Stimulated activated CD4-positive, alpha-beta T cell treated with anti-CD3 and anti-CD28 coated beads, Interleukin-15, amount 100 ng/mL, for 24 hours (primary cell): ENCODE measurements at regions not wholly inside any gene's neighbourhood (a gene's known extent, or its start where the extent isn't known, plus 50 kb on each side); places are given as distances from the start of the nearest gene placed in this dataset.

Experiments used
- DNase-seq: peaks from one replicate; pipeline ENCODE4 v3.0.0-alpha.2; 2020

DNA sequence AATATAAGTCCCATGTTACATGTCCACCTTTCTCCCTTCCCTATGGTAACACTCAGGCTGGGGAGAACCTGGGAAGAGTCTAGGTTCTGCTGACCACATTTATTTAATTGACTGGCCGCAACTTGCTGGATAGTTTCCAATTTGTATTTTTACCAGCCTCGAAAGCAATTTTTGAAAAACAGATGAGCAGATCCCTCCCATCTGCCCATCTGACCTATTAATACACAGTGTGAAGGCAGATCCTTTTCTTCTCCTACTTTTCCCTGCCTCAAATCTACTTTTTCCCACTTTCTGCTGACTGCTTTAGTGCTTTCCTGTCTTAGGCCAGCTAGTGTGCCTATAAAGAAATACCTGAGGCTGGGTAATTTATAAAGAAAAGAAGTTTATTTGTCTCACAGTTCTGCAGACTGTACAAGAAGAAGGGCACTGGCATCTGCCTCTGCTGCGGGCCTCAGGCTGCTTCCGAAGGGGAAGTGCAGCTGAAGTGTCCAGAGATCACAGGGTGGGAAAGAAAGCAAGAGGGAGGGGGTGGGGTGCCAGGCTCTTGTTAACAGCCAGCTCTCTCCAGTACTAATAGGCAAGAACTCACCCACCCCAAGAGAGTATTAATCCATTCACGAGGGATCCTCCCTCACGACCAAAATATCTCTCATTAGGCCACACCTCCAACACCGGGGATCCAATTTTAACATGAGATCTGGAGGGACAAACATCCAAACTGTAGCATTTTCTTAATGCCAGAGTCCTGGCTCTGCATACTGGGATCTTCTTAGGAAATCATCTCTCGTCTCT is 336.0 kb upstream of the IGFBP3 start:
- no peak for DNase-seq

DNA sequence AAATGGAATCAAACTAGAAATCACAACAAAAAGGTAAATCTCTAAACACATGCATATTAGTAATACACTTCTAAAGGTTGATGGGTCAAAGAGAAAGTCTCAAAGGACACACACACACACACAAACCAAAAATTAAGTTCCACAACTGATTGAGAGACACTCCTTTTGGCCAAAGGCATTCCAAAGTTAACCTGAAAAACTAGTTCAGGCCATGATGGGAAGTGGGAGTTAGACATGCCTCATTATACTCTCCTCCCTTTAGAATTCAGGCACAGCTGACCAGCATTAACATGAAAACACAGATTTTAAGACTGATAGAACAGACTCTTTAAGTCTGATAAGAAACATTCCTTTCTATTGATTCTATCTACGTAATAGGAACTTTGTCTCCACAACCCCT is 332.4 kb upstream of the IGFBP3 start:
- DNase-seq: no peak

DNA sequence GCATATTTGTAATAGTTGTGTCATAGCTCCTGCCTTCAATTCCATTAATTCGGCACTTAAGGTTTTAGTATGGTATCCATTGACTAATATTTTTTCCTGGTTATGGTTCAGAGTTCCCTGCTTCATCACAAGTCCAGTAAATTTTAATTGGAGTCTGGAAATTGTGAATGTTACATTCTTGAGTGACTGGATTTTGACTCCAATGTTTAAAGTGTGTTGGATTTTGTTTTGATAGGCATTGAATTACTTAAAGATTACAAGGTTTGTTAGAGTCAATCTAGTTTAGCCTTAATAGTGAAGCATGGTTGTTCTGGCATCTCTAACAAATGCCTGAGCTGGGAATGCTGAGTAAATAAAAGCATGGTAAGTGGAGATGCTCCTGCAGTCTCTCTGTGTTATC is 326.6 kb upstream of the IGFBP3 start:
- no peak for DNase-seq

DNA sequence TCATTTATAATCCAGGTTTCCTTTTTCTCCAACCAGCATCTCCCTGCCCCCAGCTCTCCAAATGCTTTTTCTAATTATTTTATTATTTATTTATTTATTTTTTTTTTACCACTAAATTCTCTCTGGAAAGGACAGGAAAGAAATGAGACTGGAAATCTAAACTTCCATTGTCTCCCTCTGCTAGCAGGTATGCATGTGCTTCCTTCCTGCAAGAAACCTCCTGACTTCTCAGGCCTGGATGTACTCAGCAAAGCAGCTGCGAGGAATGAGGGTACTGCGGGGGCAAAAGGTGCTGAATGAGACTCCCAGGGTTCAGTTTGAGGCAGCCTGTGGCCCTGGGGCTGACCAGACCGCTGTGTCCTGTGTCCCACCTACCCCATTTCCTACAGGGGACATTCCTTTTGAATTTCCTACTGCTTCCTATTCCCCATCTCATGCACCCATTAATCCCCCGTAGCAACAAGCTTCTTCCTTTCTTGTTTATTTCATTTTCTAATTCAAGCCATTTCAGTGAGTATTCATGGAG is 324.6 kb upstream of the IGFBP3 start:
- no peak for DNase-seq

DNA sequence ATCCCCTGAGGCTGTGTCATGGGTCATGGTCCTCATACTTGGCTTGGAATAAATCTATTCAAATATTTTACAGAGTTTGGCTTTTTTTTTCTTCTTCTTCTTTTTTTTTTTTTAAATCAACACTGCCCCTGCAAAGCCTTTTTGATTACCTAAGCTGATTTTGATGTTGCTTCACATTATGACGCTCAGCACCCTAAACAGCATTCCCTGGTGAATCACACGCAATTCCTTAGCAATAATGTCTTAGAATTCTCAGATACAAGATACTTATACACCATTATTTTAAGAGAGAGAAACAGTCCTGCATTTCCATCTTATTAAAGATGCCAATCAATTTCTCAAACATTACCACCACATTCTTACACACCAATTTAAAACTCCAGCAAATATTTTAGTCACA is 323.7 kb upstream of the IGFBP3 start:
- DNase-seq: no peak

DNA sequence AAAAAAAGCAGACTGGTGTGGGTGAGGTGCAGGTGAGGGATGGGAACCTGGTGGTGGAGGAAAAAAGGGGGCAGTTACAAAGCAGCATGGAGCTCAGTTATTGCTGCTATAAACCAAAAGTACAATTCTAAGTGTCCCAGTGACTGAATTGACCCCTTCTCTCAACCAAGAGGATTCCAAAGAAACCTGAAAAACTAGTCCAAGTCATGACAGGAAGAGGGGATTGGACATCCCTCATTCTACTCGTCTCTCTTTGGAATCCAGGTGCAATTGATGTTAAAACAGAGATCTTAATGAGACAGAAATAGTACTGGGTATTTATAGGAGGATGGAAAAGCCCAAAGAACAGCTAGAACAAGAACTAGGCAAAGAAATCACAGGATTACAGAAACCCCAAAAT is 322.3 kb upstream of the IGFBP3 start:
- DNase-seq: no peak

DNA sequence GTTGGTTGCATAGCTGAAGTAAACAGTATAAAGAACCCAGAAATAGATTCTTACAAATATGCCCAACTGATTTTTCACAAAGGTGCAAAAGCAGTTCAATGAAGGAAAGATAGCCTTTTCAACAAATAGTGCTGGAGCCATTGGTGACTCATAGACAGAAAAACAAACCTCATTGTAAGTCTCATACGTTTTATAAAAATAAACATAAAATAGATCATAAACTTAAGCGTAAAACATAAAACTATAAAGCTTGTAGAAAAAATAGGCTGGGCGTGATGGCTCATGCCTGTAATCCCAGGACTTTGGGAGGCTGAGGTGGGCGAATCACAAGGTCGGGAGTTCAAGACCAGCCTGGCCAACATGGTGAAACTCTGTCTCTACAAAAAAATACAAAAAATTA is 318.8 kb upstream of the IGFBP3 start:
- DNase-seq: no peak

DNA sequence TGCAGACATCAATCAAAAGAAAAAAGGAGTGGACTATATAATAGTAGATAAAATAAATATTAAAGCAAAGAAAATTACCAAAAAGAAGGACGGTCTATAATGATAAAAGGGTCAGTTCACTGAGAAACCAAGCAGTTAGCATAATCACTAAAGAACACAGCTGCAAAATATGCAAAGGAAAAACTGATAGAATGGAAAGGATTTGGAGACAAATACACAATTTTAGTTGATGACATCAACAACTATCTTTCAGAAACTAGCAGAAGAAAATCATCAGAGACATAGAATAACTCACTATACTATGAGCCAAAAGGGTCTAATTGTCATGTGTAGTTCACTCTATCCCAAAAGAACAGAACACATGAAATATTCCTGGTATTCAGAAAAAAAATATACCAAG is 316.4 kb upstream of the IGFBP3 start:
- no peak for DNase-seq

DNA sequence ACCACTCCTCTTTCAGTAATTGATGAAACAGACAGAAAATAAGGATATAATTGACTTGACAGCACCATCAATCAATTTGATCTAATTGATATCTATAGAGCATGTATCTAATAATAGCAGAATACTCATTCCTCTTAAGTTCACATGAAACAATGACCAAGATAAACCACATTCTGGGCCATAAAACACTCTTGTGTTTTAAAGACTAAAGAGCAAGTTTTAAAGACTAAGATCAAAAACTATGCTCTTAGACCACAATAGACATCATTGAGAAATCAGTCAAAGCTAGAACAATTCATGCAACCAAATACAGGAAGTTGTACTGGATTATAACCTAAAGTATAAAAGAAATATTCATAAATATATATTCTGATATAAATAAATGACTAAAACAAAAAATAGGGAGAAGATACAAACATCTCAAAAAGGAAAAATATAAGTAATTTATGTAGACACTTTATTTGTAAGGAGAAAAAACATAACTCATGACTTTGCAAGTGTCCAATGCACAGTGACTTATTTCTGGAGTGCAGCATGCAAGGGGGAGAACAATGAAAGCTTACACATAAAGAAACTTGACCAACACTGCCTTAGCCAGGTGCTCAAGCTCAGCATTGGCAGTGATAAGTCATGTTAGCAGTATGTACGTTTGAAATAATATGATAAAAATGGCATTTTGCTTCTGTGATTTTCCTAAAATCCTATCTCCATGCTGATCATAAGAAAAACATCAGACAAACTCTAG is 312.7 kb upstream of the IGFBP3 start:
- no peak for DNase-seq

DNA sequence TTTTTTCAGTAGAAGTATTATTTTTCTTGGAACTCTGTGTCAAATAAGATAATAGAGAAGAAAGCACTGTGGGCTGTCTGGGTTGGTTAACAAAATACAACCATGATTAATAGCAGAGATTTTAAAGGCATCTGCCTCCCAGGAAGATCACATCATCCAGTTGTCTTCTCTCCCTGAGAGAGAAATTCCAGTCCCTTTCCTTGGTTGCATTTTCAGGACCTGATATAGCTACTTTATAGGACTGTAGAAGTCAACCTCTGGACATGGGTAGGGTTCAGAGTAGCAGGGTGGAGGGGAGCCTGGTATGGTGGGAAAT is 309.9 kb upstream of the IGFBP3 start:
- no peak for DNase-seq

DNA sequence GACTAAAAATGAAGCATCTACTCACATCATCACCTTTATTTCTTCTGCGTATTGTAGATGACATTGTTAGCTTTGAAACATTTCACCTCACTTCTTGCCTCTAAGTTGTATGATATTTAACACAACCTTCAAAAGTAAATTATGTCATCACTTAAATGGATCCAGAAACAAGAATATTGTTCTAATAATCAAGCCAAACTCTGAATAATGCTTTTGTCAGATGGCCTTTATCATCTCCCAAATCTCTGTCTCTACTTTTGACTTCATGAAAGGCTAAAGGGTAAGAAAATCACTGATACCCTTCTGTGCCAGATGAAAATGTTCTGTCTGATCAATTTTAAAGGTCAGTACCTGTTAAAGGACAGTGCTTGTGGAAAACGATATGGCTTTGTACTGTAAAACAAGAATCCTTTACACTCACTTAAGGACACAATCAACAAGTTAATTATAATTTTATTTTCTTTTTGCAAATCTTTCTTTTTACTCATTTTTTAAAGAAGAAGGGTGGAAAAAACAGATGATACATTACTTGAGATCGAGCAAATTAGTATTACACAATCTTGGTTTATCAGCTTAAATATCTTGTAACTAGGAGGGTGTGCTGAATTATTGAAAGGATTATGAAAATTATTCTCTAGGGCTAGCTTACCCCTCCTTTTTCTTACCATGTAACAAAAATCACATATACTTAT is 309.4 kb upstream of the IGFBP3 start:
- no peak for DNase-seq

DNA sequence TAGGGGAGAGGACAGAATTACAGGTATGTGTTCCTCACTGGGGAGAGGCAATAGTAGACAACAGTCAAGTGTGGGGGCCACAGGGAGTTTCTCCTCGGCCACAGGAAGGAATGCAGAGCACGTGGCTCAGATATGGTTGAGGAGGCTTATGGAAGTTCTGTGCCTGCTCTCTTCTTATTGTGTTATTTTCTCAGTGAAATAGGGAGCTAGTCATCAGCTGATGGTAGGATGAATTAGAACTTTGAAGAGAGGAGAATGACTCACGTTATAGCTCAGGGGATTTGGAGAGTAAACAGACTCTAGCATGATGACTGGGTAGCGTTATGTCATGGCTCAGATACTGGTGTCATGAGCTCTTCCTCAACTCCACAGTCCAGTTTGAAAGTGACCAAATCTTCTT is 308.3 kb upstream of the IGFBP3 start:
- DNase-seq: no peak

DNA sequence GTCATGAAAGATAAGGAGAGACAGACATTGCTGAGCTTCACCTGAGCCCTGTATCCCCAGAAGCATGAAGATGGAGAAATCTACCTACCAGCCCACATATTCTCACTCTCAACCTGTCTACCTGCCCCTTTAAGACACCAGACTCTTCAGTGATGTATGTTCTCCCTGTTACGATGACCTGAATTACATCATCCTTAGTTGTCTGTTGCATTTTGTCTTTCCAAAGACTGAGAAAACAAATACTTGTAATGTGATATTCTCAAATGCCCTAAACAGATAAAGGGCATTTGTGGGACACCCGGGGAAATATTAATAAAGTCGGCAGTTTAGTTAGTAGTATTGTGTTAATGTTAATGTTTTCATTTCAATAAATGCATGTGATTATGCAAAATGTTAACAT is 305.8 kb upstream of the IGFBP3 start:
- DNase-seq: no peak

DNA sequence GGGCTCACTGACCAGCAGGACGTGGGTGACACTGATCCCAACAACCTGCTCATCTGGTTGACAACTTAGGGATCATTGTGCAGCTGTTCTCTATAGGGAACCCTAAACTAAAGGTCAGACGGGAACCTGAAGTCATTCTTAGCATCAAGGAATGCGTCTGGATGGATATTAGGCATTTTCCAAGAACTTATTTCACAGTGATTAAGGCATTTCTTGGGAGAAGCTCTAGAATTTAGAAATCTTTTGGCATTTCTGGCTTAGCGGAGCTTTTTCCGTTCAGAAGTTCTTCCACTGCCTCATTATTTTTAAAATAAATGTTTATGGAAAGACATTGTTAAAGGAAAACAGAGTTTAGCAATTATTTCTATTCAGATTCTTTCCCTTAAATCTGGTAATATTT is 303.3 kb upstream of the IGFBP3 start:
- DNase-seq: no peak

DNA sequence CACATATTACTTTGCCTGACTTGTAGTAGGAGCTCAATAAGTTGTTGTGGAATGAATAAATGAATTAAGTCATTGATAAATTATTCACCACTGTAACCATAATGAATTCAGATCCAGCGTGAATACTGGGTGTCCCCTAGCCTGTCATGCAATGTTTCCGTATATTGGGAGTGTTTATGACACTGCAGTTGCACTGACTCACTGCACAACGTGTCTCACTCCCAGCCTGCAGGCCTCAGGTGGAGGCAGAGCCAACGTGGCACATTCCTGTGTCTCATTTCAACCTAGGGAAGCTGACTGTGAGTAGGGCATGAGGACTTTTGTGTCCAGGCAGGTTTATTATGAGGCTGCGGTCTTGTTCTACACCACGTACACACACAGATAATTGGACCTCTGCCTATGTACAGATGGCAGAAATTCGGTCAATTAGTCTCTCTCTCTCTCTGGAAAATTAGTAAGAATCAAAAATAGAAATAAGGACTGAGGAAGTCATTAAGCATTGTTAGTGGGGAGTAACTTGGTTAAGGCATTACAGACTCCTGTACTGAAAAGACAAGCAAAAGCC is 299.1 kb upstream of the IGFBP3 start:
- DNase-seq: no peak

DNA sequence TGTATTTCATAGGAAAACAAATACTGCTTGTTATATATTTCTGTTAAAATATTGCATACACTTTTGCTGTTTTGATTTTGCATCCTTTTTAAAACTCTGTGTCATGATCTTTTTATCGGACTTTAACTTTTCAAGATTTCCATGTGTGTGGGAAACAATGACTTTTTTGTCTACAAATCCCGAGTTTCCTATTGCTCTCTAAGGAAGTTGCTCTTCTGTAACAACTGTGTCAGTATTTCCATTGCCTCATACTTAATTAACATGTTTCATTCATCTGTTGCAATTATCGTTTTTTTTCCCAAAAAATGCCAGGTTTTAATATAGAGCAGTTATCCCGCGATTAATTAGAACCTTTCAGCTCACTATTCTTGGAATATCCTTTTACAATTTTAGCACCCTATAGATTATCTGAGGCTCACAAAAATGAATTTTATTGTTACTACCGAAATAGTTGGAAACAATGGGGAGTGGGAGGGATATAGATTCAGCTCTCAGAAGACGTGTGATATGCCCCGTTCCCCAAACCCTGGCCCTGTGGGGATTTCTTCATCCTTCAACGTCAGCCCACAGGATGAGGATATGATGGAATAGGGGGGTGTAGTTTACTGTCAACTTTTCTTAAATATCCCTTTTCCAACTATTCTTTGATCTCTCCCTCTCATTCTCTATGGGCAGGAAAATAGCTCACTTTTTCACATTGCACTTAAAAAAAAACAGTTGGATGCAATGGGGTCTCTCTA is 297.6 kb upstream of the IGFBP3 start:
- DNase-seq: no peak

DNA sequence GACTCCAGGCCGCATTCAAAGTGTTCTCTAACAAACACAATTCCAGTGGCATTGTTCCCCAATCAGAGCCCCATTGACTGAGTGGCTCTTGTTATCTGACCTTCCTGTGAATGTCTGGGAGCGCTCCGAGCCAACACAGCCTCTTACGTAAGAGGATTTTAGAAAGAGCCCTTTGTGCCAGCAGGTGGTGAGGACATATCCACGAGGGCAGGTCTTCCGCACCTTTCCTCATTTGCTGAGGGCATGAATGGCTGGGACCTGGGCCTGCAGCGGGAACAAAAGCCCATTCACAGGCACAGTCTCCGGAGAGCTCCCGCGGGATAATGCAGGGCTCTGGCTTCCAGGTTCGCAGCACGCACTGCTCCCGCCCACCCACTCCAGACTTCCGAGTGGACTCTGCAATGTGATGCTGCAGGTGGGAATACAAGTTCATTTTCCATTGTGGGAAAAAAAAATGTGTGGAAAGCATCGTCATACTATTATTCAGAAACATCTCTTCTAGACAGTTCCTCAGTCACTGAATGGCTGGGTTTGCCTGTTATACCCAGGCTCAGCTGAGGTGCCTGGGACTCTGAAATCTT is 295.0 kb upstream of the IGFBP3 start:
- DNase-seq: no peak

DNA sequence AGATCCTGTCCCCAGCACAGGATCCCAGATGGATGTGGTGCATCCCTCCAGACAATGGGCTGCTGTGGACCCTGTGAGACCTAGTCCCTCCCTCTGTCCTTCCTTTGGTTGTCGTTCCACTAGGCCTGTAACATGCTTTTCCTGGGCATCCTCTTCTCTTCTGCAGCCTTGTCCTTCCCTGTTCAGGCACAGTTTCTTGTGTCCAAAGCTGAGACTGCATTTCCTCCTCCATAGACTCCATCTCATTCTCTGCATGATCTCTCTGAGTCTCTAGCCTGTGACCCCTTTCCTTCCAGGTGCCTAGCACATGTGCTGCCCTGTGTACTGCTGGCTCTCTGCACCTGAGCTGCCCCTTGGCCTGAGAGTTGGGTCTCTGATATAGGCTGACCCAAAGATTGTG is 293.5 kb upstream of the IGFBP3 start:
- DNase-seq: no peak

DNA sequence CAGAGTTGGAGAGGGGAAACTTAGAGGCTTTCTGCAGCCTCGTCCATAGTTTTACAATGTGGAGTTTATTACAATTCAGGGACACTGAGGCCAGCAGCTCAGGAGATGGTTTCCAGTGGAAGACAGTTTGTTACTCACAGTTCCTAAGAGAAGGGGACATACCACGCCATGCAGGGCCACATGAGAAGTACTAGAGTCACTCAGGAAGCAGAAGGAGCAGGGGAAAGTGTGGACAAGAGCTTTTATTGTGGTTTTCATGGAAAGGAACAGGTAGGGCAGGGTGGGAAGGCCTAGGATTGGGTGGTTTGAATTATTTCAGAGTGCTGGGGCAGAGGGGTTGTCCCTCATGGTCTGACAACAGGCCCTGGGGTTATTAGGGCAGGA is 292.1 kb upstream of the IGFBP3 start:
- no peak for DNase-seq

DNA sequence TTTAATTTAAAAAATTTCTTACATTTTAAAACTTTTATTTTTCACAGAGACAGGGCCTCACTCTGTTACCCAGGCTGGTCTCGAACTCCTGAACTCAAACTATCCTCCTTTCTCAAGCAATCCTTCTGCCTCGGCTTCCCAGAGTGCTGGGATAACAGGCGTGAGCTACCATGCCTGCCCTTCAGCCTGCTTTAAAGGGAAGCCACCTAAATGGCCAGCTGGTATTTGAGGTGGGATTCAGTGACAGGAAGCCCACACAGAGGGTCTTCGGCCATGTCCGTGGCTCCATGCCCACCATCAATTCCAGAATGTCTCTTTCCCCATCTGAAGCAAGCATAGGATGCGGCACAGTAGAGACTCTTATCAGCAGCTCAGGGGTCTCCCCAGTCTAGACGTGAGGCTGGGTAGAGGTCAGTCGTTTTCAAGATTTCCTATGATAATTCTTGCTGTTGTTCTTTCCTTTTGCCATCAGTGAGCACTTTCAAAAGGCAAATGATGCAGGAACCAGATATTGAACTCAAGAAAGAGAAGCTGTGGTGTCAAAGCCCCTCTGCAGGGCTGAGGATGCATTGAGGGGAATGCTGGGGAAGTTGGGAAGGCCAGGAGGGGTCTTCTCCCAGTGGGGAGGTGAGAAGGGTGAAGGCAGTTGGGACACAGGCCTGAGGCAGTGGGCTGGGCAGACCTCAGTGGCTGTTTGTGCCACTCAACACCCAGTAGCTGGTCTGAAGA is 291.5 kb upstream of the IGFBP3 start:
- DNase-seq: no peak

DNA sequence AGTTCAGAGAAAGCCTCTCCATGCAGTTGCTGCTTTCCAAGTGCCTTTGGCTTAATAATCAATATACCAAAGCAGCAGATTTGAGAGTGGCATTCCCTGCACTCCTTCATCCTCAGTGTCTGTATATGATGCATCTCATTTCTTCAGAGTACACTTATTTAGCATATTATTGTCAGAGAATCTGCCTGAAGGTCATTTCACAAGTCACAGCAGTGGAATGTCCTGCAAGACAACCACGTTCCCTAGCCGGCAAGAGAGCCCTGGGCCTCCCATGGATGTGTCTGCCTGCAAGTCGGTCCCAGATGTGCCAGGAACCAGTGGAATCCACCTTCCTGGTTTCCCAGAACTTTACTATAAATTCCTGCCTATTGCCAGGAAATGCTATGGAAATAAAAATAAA is 289.4 kb upstream of the IGFBP3 start:
- DNase-seq: no peak
